Glomerular visceral epithelial cell (primary cell): ENCODE measurements at regions not wholly inside any gene's neighbourhood (a gene's known extent, or its start where the extent isn't known, plus 50 kb on each side); places are given as distances from the start of the nearest gene placed in this dataset.

Experiments used
- DNase-seq: peaks from one replicate; pipeline ENCODE4 v3.0.0-alpha.2; 2016; ENCODE audit errors: extremely low spot score

DNA sequence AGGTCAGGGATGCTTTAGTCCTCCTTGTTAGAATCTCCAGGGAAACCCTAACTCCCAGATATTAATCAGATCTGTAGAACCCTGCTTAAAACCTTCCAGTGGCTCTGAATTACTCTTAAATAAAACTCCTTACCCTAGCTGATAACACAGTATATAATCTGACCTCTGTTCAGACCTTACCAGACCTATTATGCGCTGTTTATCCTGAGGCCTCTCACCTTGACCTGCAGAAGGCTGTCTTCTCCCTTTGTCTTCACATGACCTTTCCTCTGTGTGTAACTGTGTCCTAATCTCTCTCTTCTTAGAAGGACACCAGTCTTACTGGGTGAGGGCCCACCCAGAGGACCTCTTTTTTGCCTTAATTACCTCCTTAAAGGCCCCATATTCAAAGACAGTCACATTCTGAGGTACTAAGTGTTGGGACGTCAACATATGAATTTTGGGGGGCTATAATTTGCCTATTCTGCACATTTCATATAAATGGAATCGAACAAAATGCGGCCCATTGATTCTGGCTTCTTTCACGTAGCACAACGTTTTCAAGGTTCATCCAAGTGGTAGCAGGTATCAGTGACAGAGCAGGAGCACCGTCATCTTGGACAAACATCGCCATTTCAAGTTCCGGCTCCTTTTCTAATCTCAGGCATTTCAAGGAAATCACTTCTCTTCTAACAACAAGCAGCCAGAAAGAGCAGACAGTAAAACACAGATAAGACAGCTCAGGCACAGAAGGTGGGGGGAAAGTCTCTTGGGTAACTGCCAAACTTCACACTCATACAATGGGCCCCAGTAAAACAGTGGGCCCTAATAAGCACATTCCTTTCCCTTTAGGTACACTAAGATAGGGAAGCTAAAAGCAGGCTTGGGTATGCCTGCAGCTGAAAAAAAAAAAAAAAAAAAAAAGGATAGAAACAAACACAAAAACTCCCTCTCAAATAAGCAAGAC, 200.2 kb upstream of the NUDT4 start:
- DNase-seq = peak; percentile 23

DNA sequence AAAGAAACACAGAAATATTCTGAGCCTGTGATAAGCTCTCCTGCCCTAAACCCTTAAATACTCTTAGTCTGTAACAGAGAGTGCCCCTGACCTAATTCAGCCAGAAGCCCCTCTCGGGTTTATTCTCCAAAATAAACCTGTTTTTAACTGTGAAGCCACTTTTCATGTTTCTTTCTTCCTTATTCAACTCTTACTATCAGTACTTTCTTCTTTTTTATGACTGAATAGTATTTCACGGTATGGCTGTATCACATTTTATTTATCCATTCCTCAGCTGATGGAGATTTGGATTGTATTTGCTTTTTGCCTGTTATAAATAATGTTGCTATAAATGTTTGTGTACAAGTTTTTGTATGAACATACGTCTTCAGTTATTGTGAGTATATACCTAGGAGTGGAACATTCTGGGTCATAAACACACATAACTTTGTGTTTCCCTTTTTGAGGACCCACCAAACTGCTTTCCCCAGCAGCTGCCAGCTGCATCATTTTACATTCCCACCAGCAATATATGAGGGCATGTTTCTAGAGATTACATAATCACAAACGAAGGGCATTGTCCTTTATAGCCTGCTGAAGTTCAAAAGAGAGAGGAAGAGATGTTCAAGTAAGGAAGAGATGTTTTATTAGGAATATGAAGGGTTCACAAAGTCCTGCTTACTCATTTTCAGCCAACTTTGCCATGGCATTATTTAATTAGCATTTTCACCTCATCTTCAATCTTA, 199.4 kb upstream of the NUDT4 start:
- no peak for DNase-seq

DNA sequence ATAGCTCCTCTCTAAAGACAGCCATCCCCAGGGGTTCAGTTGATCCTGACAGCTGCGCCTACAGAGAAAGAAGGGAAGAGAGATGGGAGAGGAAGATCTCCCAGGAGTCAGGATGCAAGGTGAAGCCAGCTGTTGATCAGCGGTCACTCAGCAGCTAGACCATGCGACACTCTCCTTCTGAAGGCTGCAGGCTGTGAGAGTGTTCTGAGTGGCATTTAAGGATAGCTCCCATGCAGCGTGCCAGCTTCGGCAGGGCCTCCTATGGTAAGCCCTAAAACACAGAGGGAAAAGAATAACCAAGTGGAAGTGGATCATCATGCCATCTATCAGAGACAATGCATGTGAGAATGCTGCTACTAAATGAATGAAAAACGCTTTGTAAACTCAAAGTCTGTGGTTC, 197.9 kb upstream of the NUDT4 start:
- DNase-seq = no peak

DNA sequence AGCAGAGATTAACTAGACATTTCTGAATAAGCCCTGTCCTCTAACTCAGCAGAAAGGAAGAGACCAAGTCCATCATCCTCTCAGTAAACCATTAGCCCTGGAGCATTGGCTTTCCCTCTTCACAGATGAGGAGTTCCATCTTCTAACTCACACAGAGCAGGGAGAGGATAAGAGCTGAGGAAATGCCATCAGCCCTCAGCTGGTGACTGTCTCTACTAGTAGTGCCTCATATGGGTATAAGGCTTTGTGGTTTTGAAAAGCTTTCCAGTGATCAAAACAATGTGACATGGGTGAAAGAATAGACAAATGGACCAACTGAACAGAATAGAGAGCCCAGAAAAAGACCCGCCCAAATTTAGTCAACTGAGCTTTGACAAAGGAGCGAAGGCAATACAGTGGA, 197.2 kb upstream of the NUDT4 start:
- DNase-seq = no peak

DNA sequence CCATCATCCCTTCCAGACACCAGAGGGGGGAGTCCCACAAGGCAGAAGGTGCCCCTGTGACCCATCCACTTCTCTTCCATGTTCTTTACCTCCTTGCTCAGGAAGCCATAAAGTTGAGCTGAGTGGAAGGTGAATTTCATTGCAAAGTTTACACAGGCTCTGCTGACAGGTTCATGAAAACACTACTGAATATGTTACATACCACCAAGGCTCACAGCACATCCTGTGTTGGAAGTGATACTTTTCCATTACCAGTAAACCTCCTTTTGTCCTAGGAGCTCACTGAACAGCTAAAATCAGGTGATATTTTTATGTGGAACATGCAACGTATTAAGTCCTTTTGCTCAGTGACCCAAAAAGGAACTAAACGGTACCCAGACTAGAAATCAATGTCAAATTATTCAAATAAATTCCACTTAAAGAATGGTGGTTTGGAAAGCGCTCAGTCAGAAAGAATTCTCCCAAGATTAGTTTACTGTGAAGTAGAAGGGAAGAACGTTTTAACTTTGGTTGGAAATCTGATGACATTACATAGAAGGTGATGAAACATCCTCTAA, 196.2 kb upstream of the NUDT4 start:
- no peak for DNase-seq

DNA sequence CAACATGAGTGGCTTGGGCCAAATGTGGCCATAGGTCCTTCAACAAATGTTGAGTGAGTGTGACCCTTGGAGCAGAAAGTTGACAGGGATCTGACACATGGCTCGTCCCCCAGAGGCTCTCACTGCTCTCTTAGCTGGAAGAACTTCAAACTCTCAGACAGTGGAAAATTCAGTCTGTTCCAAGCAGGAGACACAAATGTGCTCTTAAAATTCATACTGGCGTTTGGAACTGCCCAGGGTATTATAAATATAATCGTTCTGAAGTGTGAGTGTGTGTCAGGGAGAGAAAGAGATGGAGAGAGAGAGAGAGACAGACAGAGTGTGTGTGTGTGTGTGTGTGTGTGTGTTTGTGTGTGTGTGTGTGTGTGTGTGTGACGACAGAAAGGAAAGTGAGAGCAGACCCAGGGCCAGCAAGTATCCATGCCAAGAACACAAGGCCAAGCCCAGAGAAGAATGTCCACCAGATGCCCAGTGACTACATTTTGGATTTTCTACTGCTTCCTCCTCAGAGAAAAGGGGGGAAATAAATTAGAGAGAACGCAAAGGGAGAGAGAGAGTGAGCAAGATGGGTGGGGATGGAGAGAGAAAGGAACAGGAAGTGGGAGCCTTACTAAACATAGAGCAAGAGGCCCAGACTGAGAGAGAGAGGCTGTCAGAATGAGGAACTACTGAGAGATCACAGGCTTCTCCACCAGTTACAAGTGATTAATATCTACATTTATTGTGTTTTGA, 193.6 kb upstream of the NUDT4 start:
- no peak for DNase-seq

DNA sequence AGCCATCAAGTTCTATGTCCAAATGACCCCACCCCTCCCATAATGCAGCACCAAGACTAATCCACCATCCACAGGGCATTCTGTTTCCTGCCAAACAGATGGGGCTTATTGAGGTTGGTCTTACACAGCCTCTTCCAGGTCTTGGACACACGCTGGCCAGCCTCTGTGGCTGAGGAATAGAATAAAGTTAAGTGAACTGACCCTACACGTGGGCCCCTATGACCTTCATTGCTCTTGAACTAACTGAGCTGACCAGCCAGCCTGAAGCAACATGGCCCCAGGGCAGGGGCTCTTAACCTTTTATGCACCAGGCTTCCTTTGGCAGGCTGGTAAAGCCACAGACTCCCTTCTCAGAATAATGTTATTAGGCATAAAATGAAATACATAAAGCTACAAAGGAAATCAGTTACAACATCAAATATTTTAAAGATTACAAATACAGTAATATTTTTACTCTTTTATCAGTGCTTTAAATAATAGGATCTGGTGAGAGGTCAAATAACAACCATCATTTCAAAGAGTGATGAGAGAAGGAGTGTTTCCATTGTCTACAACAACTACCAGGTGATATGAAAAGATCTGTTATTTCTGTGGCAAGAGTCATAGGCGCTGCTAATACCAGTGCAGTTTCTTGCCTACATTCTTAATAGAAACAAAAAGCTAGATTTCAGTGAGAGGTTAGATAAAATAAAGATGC, 192.9 kb upstream of the NUDT4 start:
- DNase-seq = no peak

DNA sequence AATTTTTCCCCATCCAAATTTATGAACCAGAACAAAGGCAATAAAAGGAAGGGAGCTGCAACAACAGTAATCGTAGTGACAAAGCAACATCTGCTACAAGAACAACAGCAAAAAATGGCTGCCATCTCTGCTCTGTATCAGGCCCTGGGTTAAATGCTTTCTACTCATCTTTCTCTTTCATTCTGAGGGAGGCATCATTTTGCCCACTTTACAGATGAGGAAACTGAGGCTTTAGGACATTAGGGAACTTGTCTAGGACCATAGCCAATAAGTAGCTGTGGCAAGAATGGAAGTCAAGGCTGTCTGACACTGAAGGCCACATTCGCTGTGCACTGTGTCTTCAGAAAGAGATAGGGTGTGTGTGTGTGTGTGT, 192.4 kb upstream of the NUDT4 start:
- DNase-seq = no peak

DNA sequence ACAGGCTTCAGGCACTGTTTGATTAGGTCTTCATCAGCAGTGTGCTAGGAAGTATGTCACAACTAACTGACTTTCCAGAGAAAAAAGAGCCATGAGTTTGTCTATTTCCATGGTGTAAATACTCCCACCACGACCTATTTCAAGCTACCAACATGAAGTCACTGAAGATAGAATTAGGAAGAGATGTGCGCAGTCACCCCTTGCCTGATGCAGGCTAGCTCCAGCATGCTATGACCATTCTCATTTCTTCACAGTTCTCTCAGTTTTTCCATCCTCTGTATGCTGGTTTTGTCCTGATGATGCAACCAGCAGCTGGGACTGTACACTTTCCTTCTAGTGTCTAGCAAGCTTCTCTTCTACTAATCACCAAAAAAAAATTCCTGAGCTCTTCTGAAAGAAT, 191.6 kb upstream of the NUDT4 start:
- DNase-seq = no peak

DNA sequence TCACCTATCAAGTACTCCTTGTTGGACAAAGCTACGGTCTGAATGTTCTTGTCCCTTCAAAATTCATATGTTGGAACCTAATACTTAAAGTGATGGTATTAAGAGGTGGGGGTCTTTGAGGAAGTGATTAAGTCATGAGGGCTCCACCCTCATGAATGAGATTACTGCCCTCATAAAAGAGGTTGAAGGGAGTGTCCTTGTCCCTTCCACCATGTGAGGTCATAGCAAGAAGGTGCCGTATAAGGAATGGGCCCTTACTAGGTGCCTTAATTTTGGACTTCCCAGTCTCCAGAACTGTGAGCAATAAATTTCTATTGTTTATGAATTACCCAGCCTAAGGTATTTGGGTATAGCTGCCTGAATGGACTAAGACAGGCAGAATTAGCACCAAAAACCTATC, 191.1 kb upstream of the NUDT4 start:
- DNase-seq = no peak

DNA sequence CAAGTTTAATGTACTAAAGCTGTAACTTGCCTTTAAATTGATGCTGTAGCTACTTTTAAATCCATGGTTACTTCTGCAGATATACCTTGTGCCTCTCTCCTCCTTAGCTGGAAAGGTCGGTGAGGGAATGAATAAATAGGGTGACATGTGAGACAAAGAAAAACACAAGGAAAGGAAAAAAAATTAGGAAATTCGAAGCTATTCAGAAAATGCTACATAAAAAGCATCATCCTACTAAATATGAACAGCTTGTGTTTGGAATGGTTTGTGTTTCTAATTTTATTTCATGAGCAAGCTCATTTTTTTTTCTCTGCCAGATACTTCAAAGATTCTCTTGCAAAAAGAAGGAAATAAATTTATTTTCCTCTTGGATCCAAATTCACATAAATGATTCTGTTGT, 186.3 kb upstream of the NUDT4 start:
- DNase-seq = no peak

DNA sequence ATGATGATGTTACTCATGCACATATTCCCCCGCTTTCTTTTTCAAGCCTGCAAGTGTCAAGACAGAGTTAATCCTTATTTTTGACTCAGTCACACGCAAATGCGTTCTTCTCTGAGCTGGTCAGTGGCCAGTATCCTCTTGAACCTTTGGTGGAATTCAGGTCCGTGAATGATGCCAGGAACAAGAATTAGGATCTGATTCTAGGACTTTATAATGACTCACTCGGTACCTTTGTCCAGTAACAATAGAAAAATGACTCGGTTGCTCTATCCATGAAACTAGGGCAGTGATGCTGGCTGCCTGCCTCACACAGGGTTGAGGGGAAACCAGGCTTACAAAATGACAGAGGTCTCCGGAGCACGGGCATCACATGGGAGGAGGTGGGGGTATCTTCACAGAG, 185.8 kb upstream of the NUDT4 start:
- no peak for DNase-seq

DNA sequence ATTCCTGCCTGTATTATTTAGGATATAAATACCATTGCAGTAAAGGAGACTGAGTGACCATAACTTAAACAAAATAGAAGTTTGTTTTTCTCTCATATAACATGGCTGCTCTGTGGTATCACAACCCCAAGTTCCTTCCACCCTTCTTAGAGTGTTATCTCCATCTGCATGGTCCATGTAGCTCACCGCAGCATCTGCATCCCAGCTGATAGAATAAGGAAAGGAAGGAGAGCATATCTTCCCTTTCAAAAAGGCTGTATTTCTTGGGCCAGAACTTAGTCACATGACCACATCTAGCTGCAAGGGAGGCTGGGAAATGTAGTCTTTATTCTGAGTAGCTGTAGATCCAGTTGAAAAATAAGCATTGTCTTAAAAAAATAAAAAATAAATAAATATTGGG, 184.8 kb upstream of the NUDT4 start:
- DNase-seq = no peak

DNA sequence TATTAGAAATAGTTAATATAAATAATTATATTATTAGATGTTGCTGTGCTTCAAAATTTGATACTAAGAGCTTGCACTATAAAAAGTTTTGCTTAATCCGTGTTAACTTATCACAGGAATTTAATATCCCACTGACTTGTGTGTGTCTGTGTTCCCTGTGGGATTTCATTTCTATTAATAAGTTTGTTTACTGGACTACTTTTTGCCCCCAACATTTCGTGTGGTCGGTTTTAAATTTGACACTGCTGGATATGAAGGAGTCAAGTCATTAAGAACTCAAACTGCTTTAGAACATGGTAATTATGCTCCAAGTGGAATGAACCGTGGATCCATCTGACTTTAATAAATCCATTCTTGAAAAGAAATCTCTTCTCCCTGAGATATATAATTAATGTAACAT, 182.2 kb upstream of the NUDT4 start:
- DNase-seq = no peak

DNA sequence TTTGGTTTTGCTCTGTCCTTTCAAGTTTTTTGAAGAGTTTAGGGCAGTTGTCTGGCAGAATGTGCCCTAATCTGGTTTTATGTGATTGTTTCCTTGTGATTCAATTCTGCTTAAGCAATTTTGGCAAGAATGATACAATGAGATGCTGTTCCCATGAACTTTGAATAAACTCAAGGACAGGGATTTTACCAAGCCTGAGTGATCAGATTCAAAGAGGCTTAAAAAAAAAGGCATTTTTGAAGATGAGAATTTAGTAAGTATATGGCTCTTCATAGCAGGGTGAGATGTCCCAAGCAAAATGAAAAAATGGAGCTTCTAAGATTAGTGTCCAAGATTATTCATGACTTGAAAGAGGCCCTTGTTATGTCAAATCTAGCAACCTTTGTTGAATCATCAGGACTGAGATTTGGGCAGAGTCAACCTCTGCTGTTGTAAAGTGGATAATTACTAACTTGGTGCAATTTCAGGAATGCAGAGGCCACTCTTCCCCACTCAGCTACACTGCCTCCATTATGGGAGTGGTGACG, 180.6 kb upstream of the NUDT4 start:
- peak; percentile 22 for DNase-seq

DNA sequence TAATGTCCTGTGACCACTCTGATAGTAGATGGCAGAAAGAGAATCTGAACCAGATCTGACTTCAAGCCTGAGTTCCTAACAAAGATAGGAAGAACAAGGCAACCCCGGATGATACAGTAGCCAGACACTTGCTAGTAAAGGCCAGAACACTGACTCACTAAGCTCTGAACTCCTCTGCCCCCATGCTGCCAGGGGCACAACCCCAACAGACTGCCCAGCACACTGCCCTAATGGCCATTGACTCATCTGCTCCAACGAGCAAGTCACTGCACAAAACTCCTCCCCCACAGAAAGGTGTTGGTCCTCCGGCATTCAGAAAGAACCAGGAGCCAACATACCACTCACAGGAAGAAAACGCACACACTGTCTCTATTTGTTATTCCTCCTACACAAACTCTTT, 179.6 kb upstream of the NUDT4 start:
- peak; percentile 84 for DNase-seq

DNA sequence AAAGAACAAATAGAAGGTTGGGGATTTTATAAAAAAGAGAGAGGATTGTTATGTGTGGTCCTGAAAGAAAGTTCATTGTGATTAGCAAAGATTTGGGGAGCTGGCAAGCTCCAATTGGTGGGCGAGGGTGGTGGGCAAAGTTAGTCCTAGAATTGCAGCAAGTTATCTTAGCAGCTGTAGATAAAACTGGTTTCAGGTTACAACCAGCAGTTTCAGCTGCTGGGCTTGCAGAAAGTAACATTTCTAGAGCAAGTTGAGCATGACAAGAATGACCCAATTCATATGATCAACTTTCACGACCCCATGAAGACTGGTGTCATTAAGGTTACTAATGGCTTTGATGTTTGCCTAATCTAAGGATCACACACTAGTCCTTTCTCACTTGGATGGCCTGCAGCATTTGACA, 177.9 kb upstream of the NUDT4 start:
- DNase-seq = no peak

DNA sequence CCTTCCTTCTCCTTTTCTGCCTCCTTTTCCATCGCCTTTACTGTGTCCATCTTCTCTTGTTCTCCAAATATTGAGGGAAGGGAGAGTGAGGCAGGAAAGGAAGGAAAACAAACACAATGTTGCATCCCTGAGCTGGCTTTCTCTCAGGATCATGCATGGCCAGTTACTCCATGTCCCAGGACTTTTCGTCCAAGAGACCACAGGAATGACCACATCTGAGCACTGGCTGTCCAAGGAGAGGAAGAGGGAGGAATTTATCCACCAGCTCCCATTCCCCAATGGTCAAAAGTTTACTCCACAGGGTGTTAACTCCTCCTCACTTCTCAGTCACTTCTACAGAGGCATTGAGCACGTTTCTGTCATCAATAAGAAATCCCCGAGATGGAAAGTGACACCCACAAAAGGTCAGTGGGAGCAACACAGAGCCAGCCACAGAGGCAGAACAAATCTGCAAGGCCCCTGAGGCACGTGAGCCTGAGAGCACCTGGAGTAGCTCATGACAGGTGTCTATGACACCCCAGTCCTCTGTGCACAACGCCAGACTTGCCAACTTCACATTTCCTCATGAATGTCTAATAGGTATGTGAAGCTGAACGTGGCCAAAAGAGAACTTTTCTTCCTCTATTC, 177.3 kb upstream of the NUDT4 start:
- peak; percentile 18 for DNase-seq

DNA sequence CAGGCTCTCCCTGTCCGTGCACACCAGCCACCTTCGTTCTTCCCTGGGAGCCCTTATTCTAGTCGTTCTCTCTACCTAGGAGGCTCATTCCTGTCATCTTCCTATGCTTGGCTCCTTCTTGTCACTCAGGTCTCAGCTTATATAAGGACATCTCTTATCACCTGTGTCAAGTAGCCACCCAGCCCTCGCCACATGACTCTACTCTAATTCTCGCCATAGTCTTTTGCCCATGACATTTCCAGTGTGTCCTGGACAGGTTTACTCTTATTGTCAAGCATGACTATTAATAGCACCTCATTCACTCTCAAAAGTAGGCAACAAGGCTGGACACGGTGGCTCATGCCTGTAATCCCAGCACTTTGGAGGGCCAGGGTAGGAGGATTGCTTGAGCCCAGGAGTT, 175.7 kb upstream of the NUDT4 start:
- no peak for DNase-seq

DNA sequence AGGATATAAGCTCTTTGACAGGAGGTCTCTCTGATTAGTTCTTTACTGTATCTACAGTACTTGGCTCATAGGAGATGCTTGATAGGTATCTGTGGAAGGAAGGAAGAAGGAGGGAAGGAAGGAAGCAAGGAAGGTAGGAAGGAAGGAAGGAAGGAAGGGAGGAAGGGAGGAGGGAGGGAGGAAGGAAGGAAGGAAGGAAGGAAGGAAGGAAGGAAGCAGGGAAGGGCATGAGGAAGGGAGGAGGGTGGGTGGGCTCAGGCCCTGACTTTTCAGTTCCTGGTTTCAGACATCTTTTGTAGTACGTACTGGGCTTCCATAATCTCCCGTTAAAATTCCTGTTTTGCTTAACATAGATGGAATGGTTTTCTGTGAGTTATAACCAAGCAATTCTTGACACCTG, 175.0 kb upstream of the NUDT4 start:
- no peak for DNase-seq

DNA sequence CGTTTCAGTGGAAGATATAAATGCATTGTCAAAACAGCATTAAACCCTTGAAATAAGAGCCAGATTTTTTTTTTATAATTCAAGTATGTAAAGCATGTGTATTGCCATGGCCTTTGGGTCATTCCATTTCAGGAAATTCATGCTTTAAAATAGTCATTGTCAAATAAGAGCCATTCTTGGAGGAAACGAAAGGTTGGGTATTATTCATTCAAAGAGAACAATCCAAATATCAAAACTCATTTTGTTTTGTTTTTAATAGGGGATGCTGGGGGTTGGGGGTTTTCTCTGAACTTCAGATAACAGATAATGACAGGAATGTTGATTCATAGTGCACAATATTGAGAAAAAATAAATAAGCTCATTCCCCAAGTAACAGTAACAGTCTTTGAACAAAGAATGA, 174.4 kb upstream of the NUDT4 start:
- DNase-seq = no peak
